ENCODE measurements at regions not wholly inside any gene's neighbourhood (a gene's known extent, or its start where the extent isn't known, plus 50 kb on each side); places are given as distances from the start of the nearest gene placed in this dataset.

- Histone ChIP-seq H3K36me3 (ENCODE audit: control insufficient read depth, insufficient read depth, low read length) (no peaks in the 10 kb centered on the region), H3K4me1 (no peaks in the 10 kb centered on the region), H3K9me3 (no peaks in the 10 kb centered on the region), H3K27me3 (replicated peaks; ENCODE audit: control insufficient read depth, insufficient read depth, low read length) (no peaks in the 10 kb centered on the region), H3K4me3 (ENCODE audit: low read depth, low read length) (no peak overlapping the region)
- Mint-ChIP-seq H3K27ac (ENCODE audit: unreplicated experiment) (no peak overlapping the region), H3K36me3 (ENCODE audit: insufficient read depth, unreplicated experiment) (no peaks in the 10 kb centered on the region), H3K4me1 (ENCODE audit: low read depth, unreplicated experiment) (no peaks in the 10 kb centered on the region), H3K27me3 (ENCODE audit: insufficient read depth, unreplicated experiment) (no peaks in the 10 kb centered on the region), H3K4me3 (ENCODE audit: unreplicated experiment) (no peak overlapping the region), H3K9me3 (ENCODE audit: unreplicated experiment) (no peaks in the 10 kb centered on the region)
- POLR2A ChIA-PET, result no interaction called here
- no peak for DNase-seq
- intact Hi-C loops (cut with micrococcal nuclease; ENCODE audit: unreplicated experiment), result no loop called here
- BruUV-seq (replicated peaks), result no TSS peak
- CTCF ChIA-PET, result no interaction called here
- TF ChIP-seq CTCF (IDR thresholded peaks at IDR 0.05; ENCODE audit: insufficient read depth in 1 of 2, low read depth in 1 of 2, low read length in 1 of 2, severe bottlenecking in 1 of 2, unreplicated experiment in 1 of 2), result no peak
These were observed 326.3 kb upstream of the ZNF521 start for GRCh38 chr18:25678221-25678620.

GRCh38 chr18:25675123-25675850 lies 323.3 kb upstream of the ZNF521 start:
- intact Hi-C loops (cut with micrococcal nuclease; ENCODE audit: unreplicated experiment), result no loop called here
- DNase-seq, result no peak
- no peak overlapping the region for H3K4me3 ChIP-seq (ENCODE audit: low read depth, low read length)
- H3K36me3 ChIP-seq (ENCODE audit: control insufficient read depth, insufficient read depth, low read length), result no peaks in the 10 kb centered on the region
- no peaks in the 10 kb centered on the region for H3K9me3 Mint-ChIP-seq (ENCODE audit: unreplicated experiment)
- no peaks in the 10 kb centered on the region for H3K27me3 ChIP-seq (replicated peaks; ENCODE audit: control insufficient read depth, insufficient read depth, low read length)
- TF ChIP-seq CTCF (IDR thresholded peaks at IDR 0.05; ENCODE audit: insufficient read depth in 1 of 2, low read depth in 1 of 2, low read length in 1 of 2, severe bottlenecking in 1 of 2, unreplicated experiment in 1 of 2), result no peak
- no peak overlapping the region for H3K27ac Mint-ChIP-seq (ENCODE audit: unreplicated experiment)
- H3K36me3 Mint-ChIP-seq (ENCODE audit: insufficient read depth, unreplicated experiment), result no peaks in the 10 kb centered on the region
- POLR2A ChIA-PET, result no interaction called here
- H3K4me1 ChIP-seq, result no peaks in the 10 kb centered on the region
- BruUV-seq (replicated peaks), result no TSS peak
- no peaks in the 10 kb centered on the region for H3K4me1 Mint-ChIP-seq (ENCODE audit: low read depth, unreplicated experiment)
- H3K27me3 Mint-ChIP-seq (ENCODE audit: insufficient read depth, unreplicated experiment), result no peaks in the 10 kb centered on the region
- H3K4me3 Mint-ChIP-seq (ENCODE audit: unreplicated experiment), result no peak overlapping the region
- CTCF ChIA-PET, result no interaction called here
- H3K9me3 ChIP-seq, result no peaks in the 10 kb centered on the region

- BruUV-seq (replicated peaks), result no TSS peak
- POLR2A ChIA-PET, result no interaction called here
- H3K4me1 Mint-ChIP-seq (ENCODE audit: low read depth, unreplicated experiment), result no peaks in the 10 kb centered on the region
These were observed 322.2 kb upstream of the ZNF521 start for GRCh38 chr18:25674183-25674582.

More at GRCh38 chr18:25674183-25674582, 322.2 kb upstream of the ZNF521 start:
- CTCF ChIA-PET, result no interaction called here
- H3K4me3 ChIP-seq (ENCODE audit: low read depth, low read length), result no peak overlapping the region
- H3K27me3 Mint-ChIP-seq (ENCODE audit: insufficient read depth, unreplicated experiment), result no peaks in the 10 kb centered on the region
- no peaks in the 10 kb centered on the region for H3K27me3 ChIP-seq (replicated peaks; ENCODE audit: control insufficient read depth, insufficient read depth, low read length)
- H3K9me3 ChIP-seq, result no peaks in the 10 kb centered on the region
- H3K27ac Mint-ChIP-seq (ENCODE audit: unreplicated experiment), result no peak overlapping the region
- intact Hi-C loops (cut with micrococcal nuclease; ENCODE audit: unreplicated experiment), result loop anchor here (5.0 kb wide), 1 partner anchor 158 kb away; no protein-coding TSS in a partner anchor
- no peak for DNase-seq
- H3K4me3 Mint-ChIP-seq (ENCODE audit: unreplicated experiment), result no peak overlapping the region
- no peaks in the 10 kb centered on the region for H3K36me3 Mint-ChIP-seq (ENCODE audit: insufficient read depth, unreplicated experiment)
- no peaks in the 10 kb centered on the region for H3K4me1 ChIP-seq
- no peak for TF ChIP-seq CTCF (IDR thresholded peaks at IDR 0.05; ENCODE audit: insufficient read depth in 1 of 2, low read depth in 1 of 2, low read length in 1 of 2, severe bottlenecking in 1 of 2, unreplicated experiment in 1 of 2)
- H3K9me3 Mint-ChIP-seq (ENCODE audit: unreplicated experiment), result no peaks in the 10 kb centered on the region
- H3K36me3 ChIP-seq (ENCODE audit: control insufficient read depth, insufficient read depth, low read length), result no peaks in the 10 kb centered on the region
